Neural progenitor cell (in vitro differentiated cells): ENCODE measurements at regions not wholly inside any gene's neighbourhood (a gene's known extent, or its start where the extent isn't known, plus 50 kb on each side); places are given as distances from the start of the nearest gene placed in this dataset.

Source experiments
- CTCF ChIP-seq: fragments of 200-600 bp; sonication (generic); IDR thresholded peaks from 2 replicates; pipeline ENCODE4 v1.5.1; 2017; ENCODE audit warnings: antibody characterized with exemption, mild to moderate bottlenecking
- EZH2 ChIP-seq: fragments of 200-600 bp; sonication (generic); IDR thresholded peaks from 2 replicates; pipeline ENCODE4 v1.6.1; 2017; ENCODE audit warnings: antibody characterized with exemption, mild to moderate bottlenecking, moderate library complexity
- EZH2phosphoT487 ChIP-seq: fragments of 200-600 bp; sonication (generic); IDR thresholded peaks from 2 replicates; pipeline ENCODE4 v1.6.1; 2017; ENCODE audit warnings: antibody characterized with exemption

GRCh38 chr2:19802086-19802841, 99.5 kb downstream of the TTC32 start:
- TF ChIP-seq CTCF (no peak), EZH2phosphoT487 (no peak), EZH2 (no peak)
